A673 (cell line): ENCODE measurements at regions not wholly inside any gene's neighbourhood (a gene's known extent, or its start where the extent isn't known, plus 50 kb on each side); places are given as distances from the start of the nearest gene placed in this dataset.

Source experiments
- EZH2 ChIP-seq: fragments of 200-600 bp; sonication (generic); IDR thresholded peaks from 2 replicates; pipeline ENCODE4 v1.6.1; 2017; ENCODE audit warnings: borderline replicate concordance, low read depth, mild to moderate bottlenecking, mixed read lengths, antibody characterized with exemption, low read length; ENCODE audit not compliant: poor library complexity, severe bottlenecking
- TF ChIP-seq, protein P1 (sequence below): fragments of 300-800, 200-600 bp; sonication (generic); conservative IDR thresholded peaks from 2 replicates; pipeline ENCODE4 v1.5.1; 2017; ENCODE audit warnings: low read depth, mild to moderate bottlenecking, antibody characterized with exemption, low read length, moderate library complexity, mixed read lengths

GRCh38 chrX:88284844-88285243, 462.2 kb upstream of the CPXCR1 start:
- no peak for TF ChIP-seq EZH2
- TF ChIP-seq, protein P1, sequence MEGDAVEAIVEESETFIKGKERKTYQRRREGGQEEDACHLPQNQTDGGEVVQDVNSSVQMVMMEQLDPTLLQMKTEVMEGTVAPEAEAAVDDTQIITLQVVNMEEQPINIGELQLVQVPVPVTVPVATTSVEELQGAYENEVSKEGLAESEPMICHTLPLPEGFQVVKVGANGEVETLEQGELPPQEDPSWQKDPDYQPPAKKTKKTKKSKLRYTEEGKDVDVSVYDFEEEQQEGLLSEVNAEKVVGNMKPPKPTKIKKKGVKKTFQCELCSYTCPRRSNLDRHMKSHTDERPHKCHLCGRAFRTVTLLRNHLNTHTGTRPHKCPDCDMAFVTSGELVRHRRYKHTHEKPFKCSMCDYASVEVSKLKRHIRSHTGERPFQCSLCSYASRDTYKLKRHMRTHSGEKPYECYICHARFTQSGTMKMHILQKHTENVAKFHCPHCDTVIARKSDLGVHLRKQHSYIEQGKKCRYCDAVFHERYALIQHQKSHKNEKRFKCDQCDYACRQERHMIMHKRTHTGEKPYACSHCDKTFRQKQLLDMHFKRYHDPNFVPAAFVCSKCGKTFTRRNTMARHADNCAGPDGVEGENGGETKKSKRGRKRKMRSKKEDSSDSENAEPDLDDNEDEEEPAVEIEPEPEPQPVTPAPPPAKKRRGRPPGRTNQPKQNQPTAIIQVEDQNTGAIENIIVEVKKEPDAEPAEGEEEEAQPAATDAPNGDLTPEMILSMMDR: no peak
